NCI-H446 (cell line): ENCODE measurements at regions not wholly inside any gene's neighbourhood (a gene's known extent, or its start where the extent isn't known, plus 50 kb on each side); places are given as distances from the start of the nearest gene placed in this dataset.
"Not testable (repeated sequence)": the region's sequence is repeated elsewhere in the genome, so short reads cannot be mapped to it uniquely, and the experiment has no call there.

ENCODE experiments used
- DNase-seq, 2 experiments: peaks; one replicate each; lab custom pipeline; 2025; lab: John Stamatoyannopoulos, UW

DNA sequence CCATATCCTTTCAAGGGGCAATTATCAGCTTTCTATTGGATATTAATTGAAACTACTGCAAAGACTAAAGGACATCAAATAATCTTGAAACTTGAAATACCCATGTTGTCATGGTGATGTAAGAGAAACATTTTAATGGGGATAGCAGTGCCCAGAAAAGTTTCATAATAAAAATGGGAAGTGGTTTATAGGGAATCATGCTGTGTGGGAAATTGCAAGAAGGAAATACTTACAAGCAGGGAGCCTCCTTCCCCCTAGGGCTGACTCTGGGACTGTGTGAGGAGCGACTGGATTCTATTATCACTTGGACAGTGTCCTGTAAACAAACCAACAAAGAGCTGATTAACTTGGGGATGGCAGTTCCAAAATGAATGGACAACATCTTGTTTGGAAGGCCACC lies 1393.1 kb upstream of the GOT2 start:
- DNase-seq = no peak

GRCh38 chr16:60126115-60126514 lies 1392.0 kb upstream of the GOT2 start:
- DNase-seq = not testable (repeated sequence)

DNA sequence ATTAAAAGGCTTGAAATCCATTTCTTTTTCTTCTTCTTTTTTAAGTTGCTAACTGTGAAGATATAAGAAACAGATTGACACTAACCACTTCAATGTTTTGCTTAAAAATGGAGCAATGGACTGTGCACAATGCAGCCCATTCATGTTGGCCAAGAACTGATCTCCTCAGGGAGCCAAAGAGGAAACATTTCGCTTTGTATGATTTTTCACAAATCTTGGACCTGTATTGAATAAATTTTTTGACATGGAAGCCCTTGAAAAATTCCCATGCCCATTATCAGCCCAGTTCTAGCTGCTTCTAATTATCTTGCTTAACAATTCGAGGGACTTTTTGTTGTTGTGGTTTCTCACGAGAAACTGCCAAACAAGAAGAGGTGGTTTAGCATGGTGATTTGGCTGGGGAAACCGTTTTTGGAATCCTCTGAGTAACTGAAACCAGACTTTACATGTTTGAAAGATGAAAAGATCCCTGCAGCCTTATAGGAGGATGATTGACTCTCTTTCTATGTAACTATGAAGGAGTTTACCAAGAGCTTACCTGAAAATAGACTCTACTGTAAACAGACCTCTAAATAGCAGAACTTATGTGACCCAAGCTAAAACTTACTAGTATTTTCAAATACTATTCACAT lies 1389.4 kb upstream of the GOT2 start:
- no peak for DNase-seq

- no peak for DNase-seq
Measured at GRCh38 chr16:60120586-60120985, 1386.5 kb upstream of the GOT2 start.

DNA sequence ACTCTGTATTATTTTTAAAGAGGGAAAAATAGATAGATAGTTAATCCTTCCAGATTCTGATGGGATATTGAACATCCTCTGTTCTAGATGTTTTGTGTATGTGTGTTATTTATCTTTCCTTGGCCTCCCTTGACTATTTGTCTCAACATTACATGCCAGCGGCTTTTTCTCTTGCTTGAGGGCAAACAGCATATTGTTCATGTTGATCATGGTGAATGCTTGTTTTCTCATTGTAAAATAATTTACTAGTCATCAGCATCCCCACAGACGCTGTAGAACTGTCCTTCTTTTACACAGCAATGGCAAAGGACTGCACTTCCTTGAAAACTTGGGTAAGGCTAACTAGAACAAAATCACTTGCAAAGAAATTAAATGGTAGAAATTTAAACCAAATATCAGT lies 1376.4 kb upstream of the GOT2 start:
- no peak for DNase-seq

DNA sequence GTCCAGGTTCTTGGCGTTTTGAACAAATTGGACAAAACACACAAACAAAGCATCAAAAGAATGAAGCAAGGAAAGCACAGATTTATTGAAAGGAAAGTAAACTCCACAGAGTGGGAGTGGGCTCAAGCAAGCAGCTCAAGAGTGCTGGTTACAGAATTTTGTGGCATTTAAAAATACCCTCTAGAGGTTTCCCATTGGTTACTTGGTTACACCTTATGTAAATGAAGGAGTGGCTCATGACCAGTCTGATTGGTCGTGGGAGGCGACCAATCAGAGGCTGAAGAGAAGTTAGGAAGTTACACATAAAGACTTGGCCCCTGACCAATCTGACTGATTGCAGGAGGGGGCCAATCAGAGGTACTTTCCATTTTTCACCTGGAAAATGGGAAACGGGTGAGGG lies 1373.8 kb upstream of the GOT2 start:
- DNase-seq = no peak

- no peak for DNase-seq
Measured at GRCh38 chr16:60107437-60107836, 1373.3 kb upstream of the GOT2 start.

DNA sequence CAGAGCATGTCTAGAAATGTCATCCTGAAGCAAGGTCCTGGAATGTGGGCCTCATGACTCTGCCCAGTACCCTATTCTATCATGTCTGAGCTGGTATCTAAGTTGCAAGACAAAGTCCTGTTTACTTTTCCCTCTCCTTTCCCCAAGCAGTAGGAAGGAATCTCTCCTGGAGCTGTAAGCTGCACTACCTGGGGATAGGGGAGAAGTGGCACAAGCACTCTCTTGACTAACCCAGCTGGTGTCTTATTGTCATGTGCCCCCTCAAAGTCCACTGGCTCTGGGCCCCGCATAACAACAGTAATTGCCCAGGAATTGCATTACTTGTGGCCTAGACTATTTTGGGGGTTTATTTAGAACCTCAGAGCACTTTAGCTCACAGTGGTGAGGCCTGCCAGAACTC lies 1366.3 kb upstream of the GOT2 start:
- no peak for DNase-seq

GRCh38 chr16:60091529-60091928 lies 1357.4 kb upstream of the GOT2 start:
- no peak for DNase-seq

DNA sequence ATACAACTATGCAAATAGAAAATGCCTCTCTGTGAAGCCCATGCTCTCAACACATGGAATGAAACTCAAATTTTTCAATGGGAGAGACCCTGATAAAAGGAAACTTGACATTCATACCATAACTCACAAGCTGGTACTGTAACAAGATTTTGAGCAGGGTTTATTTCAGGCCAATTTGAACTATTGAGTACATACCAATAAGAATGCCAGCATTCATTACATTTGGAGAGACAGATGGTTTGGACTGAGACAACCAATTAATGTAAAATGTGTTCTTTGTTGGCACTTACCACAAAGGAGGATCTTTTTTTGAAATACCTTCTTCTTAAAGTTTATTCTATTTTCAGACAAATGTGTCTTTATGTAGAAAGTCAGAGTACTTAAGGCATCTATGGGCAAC lies 1357.0 kb upstream of the GOT2 start:
- no peak for DNase-seq

GRCh38 chr16:60087530-60087929 lies 1353.4 kb upstream of the GOT2 start:
- DNase-seq = no peak

DNA sequence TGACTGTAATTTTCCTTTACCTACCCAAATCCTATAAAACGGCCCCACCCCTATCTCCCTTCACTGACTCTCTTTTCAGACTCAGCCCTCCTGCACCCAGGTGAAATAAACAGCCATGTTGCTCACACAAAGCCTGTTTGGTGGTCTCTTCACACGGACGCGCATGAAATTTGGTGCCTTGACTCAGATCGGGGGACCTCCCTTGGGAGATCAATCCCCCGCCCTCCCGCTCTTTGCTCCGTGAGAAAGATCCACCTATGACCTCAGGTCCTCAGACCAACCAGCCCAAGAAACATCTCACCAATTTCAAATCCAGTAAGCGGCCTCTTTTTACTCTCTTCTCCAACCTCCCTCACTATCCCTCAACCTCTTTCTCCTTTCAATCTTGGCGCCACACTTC lies 1344.7 kb upstream of the GOT2 start:
- not testable (repeated sequence) for DNase-seq

GRCh38 chr16:60077861-60078260 lies 1343.7 kb upstream of the GOT2 start:
- no peak for DNase-seq

GRCh38 chr16:60074378-60074777 lies 1340.3 kb upstream of the GOT2 start:
- no peak for DNase-seq

DNA sequence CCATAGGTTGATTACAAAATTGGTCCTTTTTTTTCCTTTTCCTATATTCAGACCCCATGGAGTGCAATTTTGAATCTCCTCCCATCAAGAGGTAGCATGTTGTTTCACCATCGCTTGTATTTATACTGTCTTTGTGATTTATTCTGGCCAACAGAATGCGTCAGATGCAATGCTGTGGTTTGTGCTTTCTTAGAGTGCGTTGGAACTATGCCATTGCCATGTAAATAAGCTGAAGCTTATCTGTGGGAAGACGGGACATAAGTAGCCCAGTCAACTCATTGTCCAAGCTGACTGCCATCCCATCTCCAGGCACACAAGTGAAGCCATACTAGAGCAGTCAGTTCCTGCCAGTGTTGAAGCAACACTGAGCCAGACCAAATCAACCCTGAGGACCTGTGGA lies 1339.3 kb upstream of the GOT2 start:
- no peak for DNase-seq

DNA sequence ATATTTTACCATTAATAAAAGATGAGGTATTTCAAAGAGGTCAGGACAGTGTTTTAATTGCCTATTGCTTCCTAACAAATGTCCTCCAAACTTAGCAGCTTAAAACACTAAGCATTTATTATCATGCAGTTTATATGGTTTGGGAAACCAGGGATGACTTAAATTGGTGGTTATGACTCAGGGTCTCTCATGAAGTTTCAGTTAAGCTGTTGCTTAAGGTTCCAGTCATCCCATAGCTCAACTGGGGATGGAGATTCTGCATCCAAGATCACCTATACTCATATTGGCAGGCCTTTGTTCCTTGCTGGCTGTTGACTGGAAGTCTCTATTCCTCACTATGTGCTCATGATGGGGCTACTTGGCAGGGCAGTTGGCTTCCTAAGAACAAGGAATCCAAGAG lies 1329.9 kb upstream of the GOT2 start:
- no peak for DNase-seq

DNA sequence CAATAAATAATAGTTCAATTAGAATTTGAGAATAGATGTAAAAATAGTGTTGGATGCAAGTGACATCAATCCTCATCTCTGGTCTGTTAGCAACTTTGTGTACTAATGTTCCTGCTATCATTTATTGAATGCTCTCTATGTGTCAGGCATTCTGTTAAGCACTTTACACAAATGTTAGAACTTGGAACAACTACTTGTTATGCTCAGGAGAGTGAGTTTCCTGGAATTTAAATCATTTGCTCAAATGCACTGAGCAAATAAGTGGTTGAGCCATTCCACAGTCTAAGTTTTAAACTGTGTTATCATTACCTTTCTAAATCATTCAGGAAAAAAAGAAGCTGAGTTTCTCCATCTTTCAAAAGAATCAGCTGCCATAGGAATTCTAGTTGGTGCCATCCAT lies 1327.3 kb upstream of the GOT2 start:
- no peak for DNase-seq

GRCh38 chr16:60060731-60061130 lies 1326.6 kb upstream of the GOT2 start:
- no peak for DNase-seq

- no peak for DNase-seq
Measured at GRCh38 chr16:60059141-60059540, 1325.0 kb upstream of the GOT2 start.

DNA sequence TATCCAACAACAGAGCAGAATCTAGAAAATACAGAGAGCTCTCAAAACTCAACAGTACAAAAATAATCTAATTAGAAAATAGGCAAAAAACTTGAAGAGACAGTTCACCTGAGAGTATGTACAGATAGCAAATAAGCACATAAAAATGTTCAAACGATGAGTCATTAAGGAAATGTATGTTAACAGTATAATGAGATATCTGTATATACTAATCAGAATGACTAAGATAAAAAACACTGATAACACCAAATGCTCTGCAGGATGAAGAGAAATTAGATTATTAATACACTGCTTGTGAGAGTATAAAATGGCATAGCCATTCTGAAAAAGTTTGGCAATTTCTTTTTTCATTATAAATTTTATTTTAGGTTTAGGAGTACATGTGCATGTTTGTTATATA lies 1307.6 kb upstream of the GOT2 start:
- DNase-seq = no peak

DNA sequence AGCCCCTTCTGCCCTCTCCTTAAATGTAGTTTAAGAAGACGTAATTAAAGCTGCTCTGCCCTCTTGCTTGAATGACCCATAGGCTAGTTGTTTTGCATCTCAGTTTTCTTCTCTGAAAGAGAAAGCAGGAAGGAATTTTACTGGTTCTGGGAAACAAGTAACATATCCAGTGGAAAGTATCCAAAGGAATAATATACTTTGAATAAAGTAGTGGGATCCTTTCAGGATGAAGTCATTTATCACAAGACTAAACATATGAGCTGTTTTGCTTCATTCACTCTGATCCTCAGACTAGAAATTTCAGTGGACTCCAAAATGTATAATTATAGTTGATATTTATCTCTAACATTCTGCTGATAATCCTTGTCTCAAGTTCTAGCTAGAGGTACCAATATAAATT lies 1297.6 kb upstream of the GOT2 start:
- no peak for DNase-seq

- DNase-seq = no peak
Measured at GRCh38 chr16:60027351-60027750, 1293.2 kb upstream of the GOT2 start.

DNA sequence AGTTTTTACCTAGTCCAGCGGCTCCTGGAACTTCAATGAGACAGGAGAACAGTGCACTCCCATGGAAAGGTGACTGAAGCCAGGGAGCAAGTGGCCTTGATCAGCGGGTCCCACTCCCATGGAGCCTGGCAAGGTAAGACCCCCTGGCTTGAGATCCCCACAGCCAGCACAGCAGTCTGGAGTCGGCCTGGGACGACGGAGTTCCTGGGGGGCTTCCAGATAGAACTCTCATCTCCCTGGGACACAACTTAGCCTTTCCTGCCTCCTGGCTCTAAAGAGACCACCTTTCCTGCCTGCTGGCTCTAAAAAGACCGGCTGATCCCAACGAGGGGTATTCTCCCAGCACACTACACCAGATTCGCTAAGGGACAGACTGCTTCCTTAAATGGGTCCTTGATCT lies 1279.0 kb upstream of the GOT2 start:
- no peak for DNase-seq

GRCh38 chr16:60001523-60001922 lies 1267.4 kb upstream of the GOT2 start:
- no peak for DNase-seq

- no peak for DNase-seq
Measured at GRCh38 chr16:59997706-59998105, 1263.6 kb upstream of the GOT2 start.
